GM18505 (cell line): ENCODE measurements at regions not wholly inside any gene's neighbourhood (a gene's known extent, or its start where the extent isn't known, plus 50 kb on each side); places are given as distances from the start of the nearest gene placed in this dataset.

Experiments
- ATAC-seq: cut with Tn5 transposase; IDR thresholded peaks from one replicate; pipeline ENCODE4 v1.9.1; 2021; ENCODE audit not compliant: unreplicated experiment
- POLR2A ChIP-seq: IDR thresholded peaks from 4 replicates; pipeline ENCODE4 v1.6.1; 2011; ENCODE audit warnings: borderline replicate concordance; ENCODE audit not compliant: insufficient read depth, insufficient read length; ENCODE audit errors: extremely low read depth

GRCh38 chr9:129273941-129274684, 96.1 kb upstream of the IER5L start:
- no peak for TF ChIP-seq POLR2A
- no peak for ATAC-seq

GRCh38 chr9:129273136-129273895, 95.3 kb upstream of the IER5L start:
- no peak for TF ChIP-seq POLR2A
- no peak for ATAC-seq

GRCh38 chr9:129272348-129273025, 94.4 kb upstream of the IER5L start:
- no peak for TF ChIP-seq POLR2A
- ATAC-seq = no peak

- no peak for TF ChIP-seq POLR2A
- peak; percentile 35 for ATAC-seq
Observed at GRCh38 chr9:129270903-129271431, 92.9 kb upstream of the IER5L start.

- peak; percentile 65 for ATAC-seq
- peak; percentile 4 for TF ChIP-seq POLR2A
Observed at GRCh38 chr9:129270205-129270604, 92.1 kb upstream of the IER5L start.

- no peak for TF ChIP-seq POLR2A
- no peak for ATAC-seq
Observed at GRCh38 chr9:129267141-129267540, 89.1 kb upstream of the IER5L start.

- ATAC-seq = no peak
- TF ChIP-seq POLR2A = no peak
Observed at GRCh38 chr9:129266536-129266935, 88.5 kb upstream of the IER5L start.

- no peak for TF ChIP-seq POLR2A
- no peak for ATAC-seq
Observed at GRCh38 chr9:129264388-129264787, 86.3 kb upstream of the IER5L start.

GRCh38 chr9:129263836-129264235, 85.8 kb upstream of the IER5L start:
- no peak for TF ChIP-seq POLR2A
- ATAC-seq = no peak

GRCh38 chr9:129262261-129262660, 84.2 kb upstream of the IER5L start:
- no peak for TF ChIP-seq POLR2A

GRCh38 chr9:129259375-129259774, 81.3 kb upstream of the IER5L start:
- no peak for ATAC-seq
- TF ChIP-seq POLR2A = no peak

More at GRCh38 chr9:129262261-129262660, 84.2 kb upstream of the IER5L start:
- ATAC-seq = no peak

GRCh38 chr9:129258823-129259301, 80.8 kb upstream of the IER5L start:
- TF ChIP-seq POLR2A = no peak

More at GRCh38 chr9:129258823-129259301, 80.8 kb upstream of the IER5L start:
- ATAC-seq = no peak
